ENCODE measurements at regions not wholly inside any gene's neighbourhood (a gene's known extent, or its start where the extent isn't known, plus 50 kb on each side); places are given as distances from the start of the nearest gene placed in this dataset.
"Not testable (repeated sequence)": the region's sequence is repeated elsewhere in the genome, so short reads cannot be mapped to it uniquely, and the experiment has no call there.

DNA sequence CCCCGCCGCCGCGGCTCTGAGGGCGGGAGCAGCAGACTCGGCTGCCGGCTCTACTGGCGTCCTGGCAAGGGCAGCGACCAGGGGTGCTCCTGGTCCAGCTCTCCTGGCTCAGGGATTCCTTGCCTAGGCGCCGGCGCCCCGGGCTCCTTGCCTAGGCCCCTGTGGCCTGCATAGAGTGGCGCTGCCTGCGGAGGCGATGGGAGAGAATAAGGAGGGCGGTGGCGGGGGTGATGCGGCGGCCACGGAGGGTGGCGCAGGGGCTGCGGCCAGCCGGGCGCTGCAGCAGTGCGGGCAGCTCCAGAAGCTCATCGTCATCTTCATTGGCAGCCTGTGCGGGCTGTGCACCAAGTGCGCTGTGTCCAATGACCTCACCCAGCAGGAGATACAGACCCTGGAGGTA is 136.6 kb upstream of the TP53TG3D start:
- DNase-seq, result not testable (repeated sequence)

DNA sequence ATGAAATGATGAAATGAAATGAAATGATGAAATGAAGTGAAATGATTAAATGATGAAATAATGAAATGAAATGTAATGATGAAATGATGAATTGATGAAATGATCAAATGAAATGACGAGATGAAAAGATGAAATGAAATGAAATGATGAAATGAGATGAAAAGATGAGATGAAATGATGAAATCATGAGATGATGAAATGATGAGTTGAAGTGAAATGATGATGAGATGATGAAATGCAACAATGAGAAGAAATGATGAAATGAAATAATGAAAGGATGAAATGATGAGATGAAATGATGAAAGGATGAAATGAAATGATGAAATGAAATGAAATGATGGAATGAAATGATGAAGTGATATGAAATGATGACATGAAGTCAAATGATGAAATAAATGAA is 132.7 kb upstream of the TP53TG3D start:
- DNase-seq, result not testable (repeated sequence)

DNA sequence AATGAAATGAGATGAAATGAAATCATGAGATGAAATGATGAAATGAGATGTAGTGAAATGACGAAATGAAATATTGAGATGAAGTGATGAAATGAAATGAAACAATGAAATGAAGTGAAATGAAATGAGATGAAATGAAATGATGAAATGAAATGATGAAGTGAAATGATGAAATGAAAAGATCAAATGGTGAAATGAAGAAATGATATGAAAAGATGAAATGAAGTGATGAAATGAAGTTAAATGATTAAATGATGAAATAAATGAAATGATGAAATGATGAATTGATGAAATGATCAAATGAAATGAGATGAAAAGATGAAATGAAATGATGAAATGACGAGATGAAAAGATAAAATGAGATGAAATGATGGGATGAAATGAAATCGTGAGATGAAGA is 132.3 kb upstream of the TP53TG3D start:
- not testable (repeated sequence) for DNase-seq

- DNase-seq, result not testable (repeated sequence)
Measured at GRCh38 chr16:32121273-32121900, 131.7 kb upstream of the TP53TG3D start.

- DNase-seq, result not testable (repeated sequence)
Measured at GRCh38 chr16:32152434-32152833, 100.7 kb upstream of the TP53TG3D start.

DNA sequence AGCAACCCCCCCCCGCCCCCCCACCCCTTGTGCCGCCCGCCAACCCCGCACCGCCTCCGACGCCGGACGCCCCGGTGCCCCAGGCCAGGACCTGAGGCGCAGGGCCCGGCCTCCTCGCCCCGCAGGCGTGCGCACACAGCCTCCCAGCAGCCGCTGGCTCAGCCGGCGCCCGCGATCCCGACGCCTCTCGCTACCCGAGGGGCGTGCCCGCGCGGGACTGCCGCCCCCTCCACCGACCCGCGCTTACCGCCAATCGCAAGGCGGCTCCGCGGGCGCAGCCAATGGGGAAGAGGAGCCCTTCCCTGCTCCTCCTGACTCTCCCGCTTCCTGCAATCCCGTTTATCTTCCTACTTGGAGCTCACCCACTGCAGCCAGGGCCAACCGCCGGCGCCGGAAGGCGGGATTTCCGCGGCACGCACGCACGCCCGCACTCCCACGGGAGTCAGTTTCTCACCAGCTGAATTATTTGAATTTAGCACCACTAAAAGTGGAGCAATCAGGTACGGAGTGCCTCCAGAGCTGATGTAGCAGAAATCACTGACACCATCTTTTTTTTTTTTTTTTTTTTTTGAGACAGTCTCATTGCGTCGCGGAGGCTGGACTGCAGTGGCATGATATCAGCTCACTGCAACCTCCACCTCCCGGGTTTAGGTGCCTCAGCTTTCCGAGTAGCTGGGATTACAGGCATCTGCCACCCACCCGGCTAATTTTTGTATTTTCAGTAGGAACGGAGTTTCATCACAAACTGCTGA is 65.0 kb upstream of the TP53TG3D start:
- DNase-seq, result not testable (repeated sequence)

DNA sequence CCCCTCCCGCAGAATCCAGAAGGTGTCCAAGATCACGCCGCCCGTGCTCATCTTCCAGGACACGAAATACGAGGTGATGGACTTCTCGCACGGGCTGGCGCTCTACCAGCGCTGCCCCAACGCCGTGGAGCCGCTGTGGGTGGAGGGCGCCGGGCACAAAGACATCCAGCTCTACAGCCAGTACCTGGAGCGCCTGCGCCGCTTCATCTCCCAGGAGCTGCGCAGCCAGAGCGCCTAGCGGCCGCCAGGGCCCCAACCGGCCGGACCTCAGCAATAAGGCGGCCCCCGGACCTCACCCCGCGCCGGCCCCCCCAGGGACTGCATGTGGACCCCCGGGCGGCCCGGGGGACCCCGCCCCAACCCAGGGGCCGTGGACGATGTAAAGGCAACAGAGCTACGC is 50.5 kb upstream of the TP53TG3D start:
- DNase-seq, result not testable (repeated sequence)

All from activated naive CD4-positive, alpha-beta T cell (primary cell).